HuH-7 (cell line): ENCODE measurements at regions not wholly inside any gene's neighbourhood (a gene's known extent, or its start where the extent isn't known, plus 50 kb on each side); places are given as distances from the start of the nearest gene placed in this dataset.
"Not testable (repeated sequence)": the region's sequence is repeated elsewhere in the genome, so short reads cannot be mapped to it uniquely, and the experiment has no call there.

Experiments
- DNase-seq: peaks from one replicate; pipeline ENCODE4 v3.0.0; 2011; ENCODE audit warnings: low spot score

DNA sequence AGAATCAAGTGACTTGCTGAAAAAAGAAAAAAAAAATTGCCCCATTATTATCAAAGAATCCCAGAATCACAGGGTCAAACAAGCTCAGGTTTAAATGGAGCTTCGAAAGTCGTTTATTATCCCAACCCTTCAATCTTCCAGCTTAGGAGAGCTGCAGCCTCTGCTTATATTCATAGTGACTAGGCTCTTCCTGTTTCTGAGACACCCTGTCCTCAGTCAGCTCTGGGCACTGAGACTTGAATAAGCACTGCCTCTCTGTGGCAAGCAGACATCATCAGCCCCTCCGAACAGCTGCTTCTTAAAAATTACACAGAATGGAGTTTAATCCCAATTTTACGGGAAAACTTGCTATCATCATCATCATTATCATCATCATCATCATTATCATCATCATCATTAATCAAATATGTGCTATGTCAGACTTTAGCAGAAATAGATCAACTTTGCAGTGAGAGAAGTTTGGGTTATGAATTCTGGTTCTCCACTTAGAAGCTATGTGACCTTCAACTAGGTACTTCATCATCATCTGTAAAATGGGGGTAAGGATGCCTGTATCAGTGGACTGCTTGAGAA is 614.0 kb upstream of the SYNCRIP start:
- no peak for DNase-seq

DNA sequence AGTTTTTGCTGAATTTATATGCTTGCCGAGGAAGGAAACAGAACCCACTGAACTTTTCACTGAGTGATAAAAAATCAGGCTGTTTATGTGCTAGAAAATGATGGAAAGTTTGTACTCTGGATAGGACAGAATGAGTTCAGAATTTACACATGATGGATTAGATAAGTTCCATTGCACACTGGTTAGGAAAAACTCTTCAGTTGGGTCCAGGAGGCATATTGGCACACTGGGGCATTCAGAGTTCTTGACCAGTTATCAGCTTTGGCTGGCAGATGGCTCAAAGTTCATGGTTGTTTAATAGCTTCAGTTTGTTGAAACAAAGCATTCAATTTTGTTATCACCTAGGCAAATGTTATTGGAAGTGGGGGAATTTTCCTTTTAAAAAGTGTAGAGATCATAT is 613.3 kb upstream of the SYNCRIP start:
- no peak for DNase-seq

- DNase-seq = no peak
Observed at GRCh38 chr6:86251106-86251505, 608.4 kb upstream of the SYNCRIP start.

DNA sequence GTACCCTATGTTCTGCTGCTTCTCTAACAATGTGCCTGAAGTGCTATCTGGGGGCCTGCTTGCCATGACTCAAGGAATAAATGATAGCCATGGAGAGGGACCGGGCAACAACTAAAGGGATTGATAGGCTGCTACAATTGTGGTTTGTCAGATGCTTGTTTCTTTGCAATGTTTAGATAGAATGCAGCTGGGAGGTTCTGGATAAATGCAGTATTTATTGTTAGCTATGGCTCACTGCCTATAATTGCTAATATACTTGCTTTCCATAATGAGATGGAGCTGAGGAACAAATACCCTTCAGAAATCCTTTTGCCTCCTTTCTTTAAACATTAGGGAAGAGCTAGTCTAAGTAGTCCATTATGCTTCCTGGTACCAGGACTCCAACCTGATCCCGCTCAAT is 575.2 kb upstream of the SYNCRIP start:
- no peak for DNase-seq

DNA sequence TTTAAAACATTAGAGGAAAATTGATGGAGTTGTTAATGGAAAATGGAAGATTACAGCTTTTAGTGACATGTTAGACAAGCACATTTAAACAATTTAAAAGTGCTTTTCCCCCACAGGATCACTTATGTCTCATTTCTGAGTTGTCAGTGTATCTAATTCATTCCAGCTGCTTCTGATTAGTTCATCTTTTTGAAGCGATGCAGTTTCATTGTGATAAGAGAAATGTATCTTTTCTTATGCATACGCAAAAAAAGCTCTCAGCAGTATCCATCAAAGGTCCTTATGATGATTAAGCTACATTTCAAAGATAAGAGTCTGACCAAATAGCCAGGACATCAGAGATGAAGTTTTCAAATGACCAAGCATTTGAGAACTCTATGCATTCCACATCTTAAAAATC is 572.6 kb upstream of the SYNCRIP start:
- DNase-seq = no peak

DNA sequence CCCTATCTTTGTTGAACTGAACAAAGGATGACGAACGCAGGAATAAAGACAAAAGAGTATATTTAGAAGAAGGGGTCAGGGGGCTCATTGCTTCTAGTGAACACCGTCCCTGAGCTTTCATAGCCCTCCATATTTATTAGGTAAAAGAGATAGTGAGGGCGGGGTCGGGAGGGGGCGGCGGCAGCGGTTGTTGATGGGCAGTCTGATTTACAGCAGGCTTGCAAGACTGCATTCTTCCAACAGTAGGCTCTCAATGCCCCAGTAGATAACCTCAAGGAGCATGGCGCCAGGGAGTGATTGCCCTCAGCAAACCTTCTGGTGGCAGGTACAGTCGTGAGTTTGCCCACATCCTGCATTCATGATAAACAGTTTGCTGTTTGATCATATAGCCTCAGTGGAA is 563.3 kb upstream of the SYNCRIP start:
- DNase-seq = no peak

- no peak for DNase-seq
Observed at GRCh38 chr6:86203044-86203443, 560.4 kb upstream of the SYNCRIP start.

- no peak for DNase-seq
Observed at GRCh38 chr6:86193821-86194220, 551.1 kb upstream of the SYNCRIP start.

DNA sequence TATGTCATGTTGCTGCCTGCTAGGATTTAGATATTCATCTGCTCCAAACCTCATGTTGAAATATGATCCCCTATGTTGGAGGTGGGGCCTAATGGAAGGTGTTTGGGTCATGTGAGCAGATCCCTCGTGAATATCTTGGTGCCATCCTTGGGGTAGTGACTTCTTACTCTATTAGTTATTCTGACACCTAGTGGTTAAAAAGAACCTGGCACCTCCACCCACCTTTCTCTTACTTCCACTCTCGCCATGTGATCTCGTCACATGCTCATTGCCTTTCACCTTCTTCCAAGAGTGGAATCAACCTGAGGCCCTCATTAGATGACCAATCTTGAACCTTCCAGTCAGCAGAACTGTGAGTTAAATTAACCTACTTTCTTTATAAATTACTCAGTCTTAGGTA is 549.4 kb upstream of the SYNCRIP start:
- peak; percentile 6 for DNase-seq

- not testable (repeated sequence) for DNase-seq
Observed at GRCh38 chr6:86175149-86175548, 532.5 kb upstream of the SYNCRIP start.

GRCh38 chr6:86154852-86155251 is 512.2 kb upstream of the SYNCRIP start:
- no peak for DNase-seq

GRCh38 chr6:86153521-86153920 is 510.8 kb upstream of the SYNCRIP start:
- no peak for DNase-seq

DNA sequence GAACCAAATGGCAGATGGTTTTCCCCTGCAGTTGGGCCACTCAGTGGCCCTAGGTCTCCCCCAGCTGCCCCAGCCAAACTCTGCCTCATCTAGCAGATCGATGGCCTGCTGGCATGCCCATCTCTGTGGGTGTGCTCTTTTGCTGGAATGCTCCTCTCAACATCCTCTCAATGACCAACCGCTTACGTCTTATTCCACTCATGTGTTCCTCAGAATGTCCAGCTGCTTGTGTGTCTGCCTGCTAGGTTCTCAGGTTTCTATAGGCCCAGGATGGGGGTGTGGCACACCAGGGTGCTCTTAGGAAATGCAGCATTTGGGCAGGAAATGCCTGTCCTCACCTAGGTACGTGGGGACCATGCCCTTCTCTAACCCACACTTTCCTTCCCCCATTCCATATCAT is 509.9 kb upstream of the SYNCRIP start:
- no peak for DNase-seq

DNA sequence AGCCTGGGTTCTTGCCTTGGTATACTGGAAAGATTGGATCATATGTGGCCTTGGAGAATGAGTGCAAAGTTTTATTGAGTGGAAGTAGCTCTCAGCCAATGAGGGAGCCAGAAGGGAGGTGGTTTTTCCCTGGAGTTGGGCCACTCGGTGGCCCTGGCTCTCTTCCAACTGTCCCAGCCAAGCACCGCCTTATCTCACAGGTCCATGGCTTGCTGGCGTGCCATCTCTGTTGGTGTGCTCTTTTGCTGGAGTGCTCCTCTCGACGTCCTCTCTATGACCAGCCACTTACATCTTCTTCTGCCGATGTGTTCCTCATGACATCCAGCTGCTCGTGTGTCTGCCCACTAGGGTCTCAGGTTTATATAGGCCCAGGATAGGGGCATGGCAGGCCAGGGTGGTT is 505.9 kb upstream of the SYNCRIP start:
- DNase-seq = no peak

DNA sequence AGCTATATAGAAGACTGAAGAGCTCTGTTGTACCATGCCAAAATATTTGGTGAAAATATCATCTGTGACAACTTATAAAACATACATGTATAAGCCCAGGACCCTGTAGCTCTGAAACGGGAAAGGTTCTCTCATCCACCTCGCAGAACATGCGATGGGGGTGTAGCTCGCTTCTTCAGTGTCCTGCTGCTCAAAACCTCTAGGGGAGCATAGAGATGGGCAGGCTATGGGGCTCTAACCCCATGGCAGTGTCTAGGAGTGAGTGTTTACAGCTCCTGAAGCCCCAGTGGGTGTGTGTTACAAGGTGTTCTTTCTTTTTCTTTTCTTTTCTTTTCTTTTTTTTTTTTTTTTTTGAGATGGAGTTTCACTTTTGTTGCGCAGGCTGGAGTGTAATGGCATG is 505.2 kb upstream of the SYNCRIP start:
- no peak for DNase-seq

GRCh38 chr6:86147311-86147710 is 504.6 kb upstream of the SYNCRIP start:
- no peak for DNase-seq

GRCh38 chr6:86146751-86147150 is 504.1 kb upstream of the SYNCRIP start:
- not testable (repeated sequence) for DNase-seq

DNA sequence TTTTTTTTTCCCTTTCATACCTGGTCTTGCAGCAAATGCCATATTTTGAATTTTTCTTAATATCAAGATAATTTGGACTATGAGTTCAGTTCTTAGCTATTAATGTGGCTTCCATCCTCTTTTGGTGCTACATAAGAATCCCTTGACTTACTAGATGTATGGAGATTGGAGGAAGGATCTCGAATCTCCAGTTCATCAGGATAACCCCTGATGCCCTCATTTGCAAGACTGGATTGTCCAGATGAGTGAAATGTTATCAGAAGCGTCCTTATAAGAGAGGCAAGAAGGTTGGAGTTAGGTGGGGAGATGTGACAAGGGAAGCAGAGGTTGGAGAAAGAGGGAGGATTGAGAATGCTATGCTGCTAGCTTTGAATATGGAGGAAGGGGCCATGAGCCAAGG is 499.6 kb upstream of the SYNCRIP start:
- no peak for DNase-seq

DNA sequence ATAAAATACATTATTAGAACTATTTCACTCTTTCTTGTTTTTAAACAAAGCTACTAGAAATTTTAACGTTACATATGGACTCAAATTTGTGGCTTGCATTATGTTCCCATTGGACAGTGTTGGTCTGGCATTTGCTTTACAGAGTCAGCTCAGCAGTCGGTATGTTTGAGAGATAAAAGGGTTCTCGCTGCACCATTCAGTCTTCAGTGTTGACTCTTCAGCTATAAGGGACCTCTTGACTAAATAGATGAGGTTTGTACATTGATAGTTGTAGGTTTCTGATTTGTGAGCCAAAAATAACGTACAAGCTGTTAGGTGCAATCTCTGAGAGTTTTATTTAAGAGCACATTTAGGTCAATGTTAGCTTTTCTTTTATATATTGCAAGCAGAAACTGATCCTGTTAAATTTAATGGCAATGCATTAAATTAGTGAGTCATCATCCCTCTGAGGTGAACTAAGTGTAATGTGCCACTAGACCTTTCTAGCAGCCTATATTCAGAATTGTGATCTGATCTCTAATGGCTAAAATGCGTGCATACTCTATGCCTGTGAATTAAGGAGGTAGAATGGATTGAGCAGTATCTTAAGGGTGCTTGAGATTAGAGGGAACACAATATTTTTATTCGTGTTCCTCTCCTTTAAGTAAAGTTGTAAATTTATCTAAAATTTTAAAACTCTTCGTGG is 485.6 kb upstream of the SYNCRIP start:
- no peak for DNase-seq

- DNase-seq = no peak
Observed at GRCh38 chr6:86122086-86122485, 479.4 kb upstream of the SYNCRIP start.

DNA sequence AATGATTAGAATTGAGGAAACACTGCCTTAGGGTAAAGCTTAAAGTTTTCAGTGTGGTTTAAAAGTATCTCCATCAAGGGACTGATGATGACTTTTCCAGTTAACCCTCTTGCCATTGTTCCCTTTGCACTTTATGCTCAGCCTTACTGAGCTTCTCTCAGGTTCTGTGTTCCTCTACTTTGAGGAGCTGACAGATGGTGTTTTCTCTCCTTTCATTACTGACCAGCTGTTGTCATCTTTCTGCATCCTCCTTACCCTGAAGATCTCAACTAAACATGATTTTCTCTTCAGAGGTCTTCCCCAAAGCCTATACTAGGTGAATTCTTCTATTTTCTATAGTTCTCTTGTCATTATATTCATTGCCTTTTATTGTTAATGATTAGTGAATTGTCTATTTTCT is 475.6 kb upstream of the SYNCRIP start:
- DNase-seq = no peak

- no peak for DNase-seq
Observed at GRCh38 chr6:86107985-86108384, 465.3 kb upstream of the SYNCRIP start.

- no peak for DNase-seq
Observed at GRCh38 chr6:86087954-86088353, 445.3 kb upstream of the SYNCRIP start.

GRCh38 chr6:86079938-86080337 is 437.3 kb upstream of the SYNCRIP start:
- no peak for DNase-seq
